Colonic mucosa (tissue), 4 donors: ENCODE measurements at regions not wholly inside any gene's neighbourhood (a gene's known extent, or its start where the extent isn't known, plus 50 kb on each side); places are given as distances from the start of the nearest gene placed in this dataset.

ENCODE experiments used
- DNase-seq: peaks from one replicate; pipeline ENCODE4 v3.0.0-alpha.2; 2020
- H3K27ac ChIP-seq: fragments of 200-600 bp; one replicate; pipeline ENCODE4 v1.8.0; 2021
- H3K27me3 ChIP-seq: fragments of 200-600 bp; one replicate; pipeline ENCODE4 v1.8.0; 2021
- H3K36me3 ChIP-seq: fragments of 200-600 bp; one replicate; pipeline ENCODE4 v1.8.0; 2021
- H3K4me1 ChIP-seq: fragments of 200-600 bp; one replicate; pipeline ENCODE4 v1.8.0; 2021; ENCODE audit warnings: mild to moderate bottlenecking
- H3K4me3 ChIP-seq: fragments of 200-600 bp; one replicate; pipeline ENCODE4 v1.8.0; 2021
- H3K9ac ChIP-seq, 2 donors: one replicate each; pipeline ENCODE4 v1.7.0; 2013; ENCODE audit warnings: control low read depth in 2 of 2, low read depth in 2 of 2, low read length in 2 of 2
- H3K9me3 ChIP-seq: fragments of 200-600 bp; one replicate; pipeline ENCODE4 v1.8.0; 2021
- CTCF ChIP-seq: fragments of 200-600 bp; IDR thresholded peaks from one replicate; pipeline ENCODE4 v1.8.0; 2022; ENCODE audit warnings: antibody characterized with exemption, mild to moderate bottlenecking
- intact Hi-C: fragments of 100-400 bp; cut with DNase I; formaldehyde crosslinking; loops from one replicate; pipeline ENCODE4 v1.14.1; 2022
- donor health status: healthy.
- donor health status: DM: no; HTN: no; CAD: no.
- donor health status: DM: no; HTN: no; CAD: no.

GRCh38 chr12:58765076-58765475 is 155.2 kb downstream of the LRIG3 start:
- Histone ChIP-seq H3K36me3 (no peaks in the 10 kb centered on the region), H3K4me1 (no peaks in the 10 kb centered on the region), H3K27me3 (no peaks in the 10 kb centered on the region), H3K4me3 (no peak overlapping the region), H3K9me3 (no peaks in the 10 kb centered on the region), H3K27ac (no peak overlapping the region), H3K9ac (no peak overlapping the region)
- intact Hi-C loops, result no loop called here
- no peak for DNase-seq
- TF ChIP-seq CTCF, result no peak

DNA sequence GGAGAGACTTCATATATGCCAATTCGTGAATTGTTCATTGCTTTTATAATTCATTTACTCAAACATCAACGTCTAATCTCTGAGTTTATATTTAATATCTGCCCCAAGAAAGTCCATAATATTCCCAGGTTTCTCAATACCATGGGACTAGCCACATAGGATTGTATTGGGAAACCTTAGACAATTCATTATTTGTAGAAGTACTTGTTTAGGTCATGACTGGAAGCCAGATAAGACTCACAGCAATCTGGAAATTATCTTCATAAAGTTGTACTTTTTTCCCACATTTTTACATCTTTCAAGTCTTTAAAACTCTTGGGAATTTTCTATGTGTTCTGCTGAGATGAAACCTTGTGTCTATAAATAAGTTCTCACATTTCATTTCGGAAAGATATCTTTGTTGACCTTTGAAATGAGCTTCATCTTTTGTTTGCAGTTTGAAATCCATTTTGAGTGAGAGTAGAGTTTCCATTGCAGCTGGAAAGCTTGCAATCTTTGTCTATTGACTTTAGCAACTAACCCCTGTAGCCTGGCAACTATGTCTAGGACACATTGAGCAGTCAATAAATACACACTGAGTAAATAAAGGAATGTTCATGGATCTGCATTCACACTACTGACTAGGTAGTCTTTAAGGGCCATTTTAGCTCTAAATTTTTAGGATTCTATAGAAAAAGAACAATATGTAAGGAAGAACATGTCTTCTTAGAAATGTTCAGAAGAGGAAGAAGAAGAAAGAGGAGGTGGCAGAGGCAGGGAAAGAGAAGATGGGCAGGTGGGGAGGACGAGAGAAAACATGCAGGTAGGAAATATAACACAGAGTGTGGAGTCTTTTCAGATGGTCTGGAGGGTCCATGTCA is 154.4 kb downstream of the LRIG3 start:
- Histone ChIP-seq H3K36me3 (no peaks in the 10 kb centered on the region), H3K4me1 (no peaks in the 10 kb centered on the region), H3K4me3 (no peak overlapping the region), H3K27me3 (no peaks in the 10 kb centered on the region), H3K9me3 (no peaks in the 10 kb centered on the region), H3K9ac (no peak overlapping the region), H3K27ac (no peak overlapping the region)
- TF ChIP-seq CTCF, result no peak
- no peak for DNase-seq
- intact Hi-C loops, result no loop called here

GRCh38 chr12:58766513-58766870 is 153.8 kb downstream of the LRIG3 start:
- H3K27ac ChIP-seq, result no peak overlapping the region
- no peaks in the 10 kb centered on the region for H3K9me3 ChIP-seq
- no peak for TF ChIP-seq CTCF
- H3K36me3 ChIP-seq, result no peaks in the 10 kb centered on the region
- H3K4me3 ChIP-seq, result no peak overlapping the region
- H3K9ac ChIP-seq, result no peak overlapping the region
- intact Hi-C loops, result no loop called here
- no peaks in the 10 kb centered on the region for H3K4me1 ChIP-seq
- H3K27me3 ChIP-seq, result no peaks in the 10 kb centered on the region
- no peak for DNase-seq

DNA sequence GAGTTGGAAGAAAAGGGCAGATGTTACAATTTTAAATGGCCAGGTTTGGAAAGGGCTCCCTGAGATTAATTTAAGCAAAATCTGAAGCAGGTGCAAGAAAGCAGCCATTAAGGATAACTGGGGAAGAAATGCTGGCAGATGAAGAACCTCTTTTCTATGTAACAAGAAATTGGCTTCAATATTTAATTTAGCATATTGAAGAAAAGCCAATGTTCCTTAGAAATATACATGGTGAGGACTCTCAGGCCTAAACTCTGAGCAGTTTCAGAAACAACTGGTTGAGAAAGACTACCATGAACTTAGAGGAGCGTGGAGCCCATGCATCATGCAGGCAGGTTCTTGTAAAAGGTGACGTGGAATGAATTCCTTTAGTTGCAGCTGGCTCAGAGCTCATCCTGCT is 152.8 kb downstream of the LRIG3 start:
- no peak overlapping the region for H3K4me3 ChIP-seq
- no peak for TF ChIP-seq CTCF
- no peak overlapping the region for H3K27ac ChIP-seq
- no peak for DNase-seq
- H3K4me1 ChIP-seq, result no peaks in the 10 kb centered on the region
- intact Hi-C loops, result no loop called here
- H3K9ac ChIP-seq, result no peak overlapping the region
- no peaks in the 10 kb centered on the region for H3K27me3 ChIP-seq
- H3K36me3 ChIP-seq, result no peaks in the 10 kb centered on the region
- no peaks in the 10 kb centered on the region for H3K9me3 ChIP-seq

GRCh38 chr12:58773986-58774385 is 146.3 kb downstream of the LRIG3 start:
- Histone ChIP-seq H3K27me3 (no peaks in the 10 kb centered on the region), H3K9ac (no peak overlapping the region), H3K36me3 (no peaks in the 10 kb centered on the region), H3K4me3 (no peak overlapping the region), H3K4me1 (no peaks in the 10 kb centered on the region), H3K27ac (no peak overlapping the region), H3K9me3 (no peaks in the 10 kb centered on the region)
- intact Hi-C loops, result no loop called here
- DNase-seq, result no peak
- TF ChIP-seq CTCF, result no peak
